Neural cell (in vitro differentiated cells): ENCODE measurements at regions not wholly inside any gene's neighbourhood (a gene's known extent, or its start where the extent isn't known, plus 50 kb on each side); places are given as distances from the start of the nearest gene placed in this dataset.

Experiments
- EP300 ChIP-seq: fragments of 450-650 bp; conservative IDR thresholded peaks from 2 replicates; pipeline ENCODE4 v1.6.1; 2014; ENCODE audit warnings: antibody characterized with exemption, mild to moderate bottlenecking, moderate library complexity; ENCODE audit not compliant: poor library complexity, severe bottlenecking
- EZH2 ChIP-seq: fragments of 200-600, 300-800 bp; shearing (Covaris generic), sonication (generic); IDR thresholded peaks from 2 replicates; pipeline ENCODE4 v1.6.1; 2014; ENCODE audit warnings: antibody characterized with exemption, low read length, borderline replicate concordance, mild to moderate bottlenecking; ENCODE audit not compliant: insufficient read depth, poor library complexity, severe bottlenecking
- POLR2AphosphoS5 ChIP-seq: IDR thresholded peaks from 2 replicates; pipeline ENCODE4 v1.6.1; 2012
- RAD21 ChIP-seq: fragments of 450-650 bp; conservative IDR thresholded peaks from 2 replicates; pipeline ENCODE4 v1.6.1; 2014; ENCODE audit warnings: antibody characterized with exemption, mild to moderate bottlenecking, moderate library complexity
- REST ChIP-seq: IDR thresholded peaks from 2 replicates; pipeline ENCODE4 v1.6.1; 2012; ENCODE audit warnings: borderline replicate concordance
- TF ChIP-seq, protein P1 (sequence below): fragments of 450-650 bp; IDR thresholded peaks from 2 replicates; pipeline ENCODE4 v1.5.1; 2014; ENCODE audit warnings: antibody characterized with exemption, mild to moderate bottlenecking, moderate library complexity; ENCODE audit not compliant: poor library complexity, severe bottlenecking

- TF ChIP-seq, protein P1, sequence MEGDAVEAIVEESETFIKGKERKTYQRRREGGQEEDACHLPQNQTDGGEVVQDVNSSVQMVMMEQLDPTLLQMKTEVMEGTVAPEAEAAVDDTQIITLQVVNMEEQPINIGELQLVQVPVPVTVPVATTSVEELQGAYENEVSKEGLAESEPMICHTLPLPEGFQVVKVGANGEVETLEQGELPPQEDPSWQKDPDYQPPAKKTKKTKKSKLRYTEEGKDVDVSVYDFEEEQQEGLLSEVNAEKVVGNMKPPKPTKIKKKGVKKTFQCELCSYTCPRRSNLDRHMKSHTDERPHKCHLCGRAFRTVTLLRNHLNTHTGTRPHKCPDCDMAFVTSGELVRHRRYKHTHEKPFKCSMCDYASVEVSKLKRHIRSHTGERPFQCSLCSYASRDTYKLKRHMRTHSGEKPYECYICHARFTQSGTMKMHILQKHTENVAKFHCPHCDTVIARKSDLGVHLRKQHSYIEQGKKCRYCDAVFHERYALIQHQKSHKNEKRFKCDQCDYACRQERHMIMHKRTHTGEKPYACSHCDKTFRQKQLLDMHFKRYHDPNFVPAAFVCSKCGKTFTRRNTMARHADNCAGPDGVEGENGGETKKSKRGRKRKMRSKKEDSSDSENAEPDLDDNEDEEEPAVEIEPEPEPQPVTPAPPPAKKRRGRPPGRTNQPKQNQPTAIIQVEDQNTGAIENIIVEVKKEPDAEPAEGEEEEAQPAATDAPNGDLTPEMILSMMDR = no peak
- TF ChIP-seq EP300 (no peak), REST (no peak), EZH2 (no peak), RAD21 (no peak), POLR2AphosphoS5 (no peak)
Observed at GRCh38 chr20:57865266-57865665, 155.5 kb upstream of the PMEPA1 start.
